HG03460 (cell line): ENCODE measurements at regions not wholly inside any gene's neighbourhood (a gene's known extent, or its start where the extent isn't known, plus 50 kb on each side); places are given as distances from the start of the nearest gene placed in this dataset.
"Not testable (repeated sequence)": the region's sequence is repeated elsewhere in the genome, so short reads cannot be mapped to it uniquely, and the experiment has no call there.

Source experiments
- ATAC-seq: cut with Tn5 transposase; IDR thresholded peaks from one replicate; pipeline ENCODE4 v1.9.1; 2021; ENCODE audit not compliant: unreplicated experiment

DNA sequence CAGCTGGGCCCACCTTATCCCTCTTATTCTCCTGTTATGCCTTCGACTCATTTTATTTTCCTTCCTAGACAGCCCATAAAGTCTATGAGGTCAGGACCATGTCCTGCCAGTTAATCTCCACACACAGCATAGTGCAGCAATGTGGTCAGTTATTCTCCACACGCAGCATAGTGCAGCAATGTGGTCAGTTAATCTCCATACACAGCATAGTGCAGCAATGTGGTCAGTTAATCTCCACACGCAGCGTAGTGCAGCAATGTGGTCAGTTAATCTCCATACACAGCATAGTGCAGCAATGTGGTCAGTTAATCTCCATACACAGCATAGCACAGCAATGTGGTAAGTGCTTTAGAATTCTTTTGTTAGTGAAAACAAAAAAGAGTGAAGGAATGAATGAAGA, 77.8 kb downstream of the TEX36 start:
- ATAC-seq = no peak

DNA sequence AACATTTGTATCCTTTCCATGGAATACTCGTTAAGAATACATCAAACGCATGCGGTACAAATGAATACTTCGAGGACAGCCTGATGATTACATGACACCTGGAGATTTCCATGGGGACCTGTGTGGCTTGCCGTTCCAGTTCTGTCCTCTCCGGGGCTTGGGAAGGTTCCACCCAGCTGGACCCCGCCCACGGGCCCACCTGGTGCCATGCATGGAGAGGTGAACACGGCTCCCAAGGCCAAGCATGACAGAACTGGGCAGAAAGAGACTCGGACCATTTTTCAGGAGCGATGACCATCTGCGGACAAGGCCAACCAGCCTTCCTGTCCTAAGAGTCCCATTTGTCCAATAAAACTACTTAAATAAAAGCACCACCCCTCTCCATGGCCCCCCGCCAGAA, 80.1 kb downstream of the TEX36 start:
- no peak for ATAC-seq

DNA sequence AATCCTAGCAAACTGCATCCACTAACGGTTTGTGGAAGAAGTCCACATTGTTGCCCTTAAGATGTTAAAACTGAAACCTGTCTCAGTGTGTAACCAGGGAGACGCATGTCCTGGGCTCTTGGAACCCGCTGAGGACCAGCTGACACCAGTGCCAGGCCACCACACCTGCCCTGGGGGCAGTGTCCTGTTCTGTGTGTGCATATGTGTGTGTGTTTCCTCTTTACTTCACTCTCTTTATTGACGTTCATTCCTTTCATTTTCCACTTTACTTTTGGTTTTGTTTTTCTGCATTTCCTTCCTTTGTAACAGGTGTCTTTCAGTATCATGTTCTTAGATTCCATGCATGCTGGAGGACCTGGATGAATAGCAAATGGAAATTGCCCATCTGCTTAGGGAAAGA, 83.8 kb downstream of the TEX36 start:
- ATAC-seq = no peak

DNA sequence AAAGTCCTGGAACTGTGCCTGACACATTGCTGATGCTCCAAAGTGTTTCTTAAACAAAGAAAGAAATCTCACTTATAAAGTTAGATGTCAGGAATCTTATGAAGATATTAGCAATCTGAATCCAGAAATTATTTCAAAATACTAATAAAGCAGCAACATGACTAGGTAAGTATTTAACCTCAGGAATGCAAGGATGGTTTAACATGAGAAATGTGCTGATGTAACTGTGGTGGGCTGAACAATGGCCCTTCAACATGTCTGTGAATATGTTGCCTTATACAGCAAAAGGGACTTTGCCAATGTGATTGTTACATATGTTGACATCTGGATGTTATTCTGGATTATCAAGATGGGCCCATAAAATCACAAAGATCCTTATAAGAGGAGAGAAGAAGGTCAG, 87.1 kb downstream of the TEX36 start:
- ATAC-seq = no peak

DNA sequence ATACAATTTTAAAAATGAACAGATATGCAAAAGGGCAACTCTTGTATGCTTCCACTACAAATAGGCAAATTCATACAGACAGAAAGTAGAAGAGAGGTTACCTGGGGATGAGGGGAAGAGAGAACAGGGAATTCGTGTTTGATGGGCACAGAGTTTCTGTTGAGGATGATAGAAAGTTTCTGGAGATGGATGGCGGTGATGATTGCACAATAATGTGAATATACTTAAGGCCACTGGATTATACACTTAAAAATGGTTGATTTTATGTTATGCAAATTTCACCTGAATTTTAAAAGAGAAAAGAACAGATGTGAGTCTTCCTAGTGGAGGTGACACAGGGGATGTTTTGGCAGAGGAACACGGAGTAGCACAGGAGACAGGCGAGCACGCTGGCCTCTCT, 89.3 kb downstream of the TEX36 start:
- no peak for ATAC-seq

DNA sequence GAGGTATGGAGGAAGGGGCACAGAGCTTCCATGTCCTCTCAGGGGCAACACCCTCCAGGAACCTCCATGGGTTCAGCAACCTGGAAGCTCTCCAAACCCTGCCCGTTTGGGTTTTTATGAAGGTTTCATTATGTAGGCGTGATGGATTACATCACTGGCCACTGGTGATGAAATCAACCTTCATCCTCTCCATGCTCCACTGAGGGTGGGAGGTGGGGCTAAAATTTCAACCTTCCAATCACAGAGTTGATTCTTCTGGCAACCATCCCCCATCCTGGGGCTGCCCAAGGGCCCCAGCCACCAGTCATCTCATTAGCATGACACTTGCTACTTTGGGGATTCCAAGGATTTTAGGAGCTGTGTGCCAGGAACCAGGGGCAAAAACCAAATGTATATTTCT, 90.1 kb downstream of the TEX36 start:
- no peak for ATAC-seq

DNA sequence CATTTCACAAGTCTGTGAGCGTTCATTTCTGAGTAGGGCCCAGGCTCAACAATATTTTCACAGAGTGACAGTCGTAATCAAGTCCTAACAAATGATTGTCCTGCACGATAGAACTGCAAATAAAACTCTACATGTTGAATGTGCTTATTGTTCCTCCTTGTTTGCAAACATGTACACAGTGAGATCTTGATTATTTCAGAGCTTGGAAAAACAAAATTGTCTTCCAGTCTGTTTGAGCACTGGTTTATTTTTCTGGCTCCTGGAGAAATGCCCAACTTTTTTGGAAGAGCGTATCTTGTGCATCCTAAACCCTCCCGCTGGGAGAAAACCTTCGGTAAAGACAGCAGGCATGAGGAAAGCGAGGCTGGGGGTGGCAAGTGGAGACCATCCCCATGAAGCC, 91.1 kb downstream of the TEX36 start:
- no peak for ATAC-seq

DNA sequence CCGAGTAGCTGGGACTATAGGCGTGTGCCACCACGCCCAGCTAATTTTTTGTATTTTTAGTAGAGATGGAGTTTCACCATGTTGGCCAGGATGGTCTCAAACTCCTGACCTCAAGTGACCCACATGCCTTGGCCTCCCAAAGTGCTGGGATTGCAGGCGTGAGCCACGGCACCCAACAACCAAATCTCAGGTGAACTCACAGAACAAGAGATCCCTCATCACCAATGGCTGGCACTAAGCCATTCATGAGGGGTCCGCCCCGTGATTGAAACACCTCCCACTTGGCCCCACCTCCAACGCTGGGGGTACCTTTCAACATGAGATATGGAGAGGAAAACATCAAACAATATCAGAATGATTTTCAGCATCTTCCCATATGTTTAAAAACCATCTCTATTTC, 94.2 kb downstream of the TEX36 start:
- ATAC-seq = not testable (repeated sequence)

DNA sequence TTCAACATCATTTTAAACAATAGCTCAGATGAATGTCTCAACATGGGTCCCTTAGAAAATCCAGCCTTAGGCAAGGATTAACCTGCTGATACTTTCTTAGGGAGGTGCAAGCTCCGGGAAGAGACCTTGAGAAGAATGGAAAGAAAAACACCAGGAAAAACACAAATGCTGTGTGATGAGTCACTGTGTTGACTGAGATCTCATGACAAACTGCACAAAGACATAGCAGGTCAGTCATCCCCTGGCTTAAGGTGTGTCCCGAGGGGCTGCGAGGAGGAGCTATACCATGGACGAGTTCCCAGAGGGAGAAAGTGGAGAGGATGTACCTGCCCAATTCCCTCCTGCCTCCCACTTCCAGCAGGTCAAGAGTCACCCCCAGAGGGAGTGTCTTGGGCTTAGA, 98.0 kb downstream of the TEX36 start:
- ATAC-seq = no peak

DNA sequence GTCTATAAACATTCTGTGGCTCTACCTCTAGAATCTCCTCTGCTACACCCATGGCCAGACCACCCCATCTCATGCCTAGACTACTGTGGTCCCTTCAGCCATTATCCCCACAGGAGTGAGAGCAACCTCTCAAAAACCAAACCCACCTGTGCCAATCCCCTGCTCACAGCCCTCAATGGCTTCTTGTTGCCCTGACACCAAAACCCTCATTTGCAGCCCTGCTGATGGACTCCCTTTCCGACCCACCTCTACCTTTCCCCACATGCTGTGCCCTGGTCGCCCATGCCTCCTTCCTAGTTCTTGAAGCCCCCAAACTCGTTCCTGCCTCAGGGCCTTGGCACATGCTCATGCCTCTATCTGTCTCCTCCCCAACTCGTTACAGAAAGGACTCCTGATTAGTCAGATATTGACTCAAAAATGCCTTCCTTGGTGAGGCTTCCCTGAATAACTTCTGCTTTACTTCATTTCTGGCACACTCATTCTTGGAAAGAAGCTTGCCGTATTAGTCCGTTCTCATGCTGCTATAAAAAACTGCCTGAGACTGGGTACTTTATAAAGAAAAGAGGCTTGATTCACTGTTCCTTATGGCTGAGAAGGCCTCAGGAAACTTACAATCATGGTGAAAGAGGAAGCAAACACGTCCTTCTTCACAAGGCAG, 104.2 kb downstream of the TEX36 start:
- ATAC-seq = no peak

DNA sequence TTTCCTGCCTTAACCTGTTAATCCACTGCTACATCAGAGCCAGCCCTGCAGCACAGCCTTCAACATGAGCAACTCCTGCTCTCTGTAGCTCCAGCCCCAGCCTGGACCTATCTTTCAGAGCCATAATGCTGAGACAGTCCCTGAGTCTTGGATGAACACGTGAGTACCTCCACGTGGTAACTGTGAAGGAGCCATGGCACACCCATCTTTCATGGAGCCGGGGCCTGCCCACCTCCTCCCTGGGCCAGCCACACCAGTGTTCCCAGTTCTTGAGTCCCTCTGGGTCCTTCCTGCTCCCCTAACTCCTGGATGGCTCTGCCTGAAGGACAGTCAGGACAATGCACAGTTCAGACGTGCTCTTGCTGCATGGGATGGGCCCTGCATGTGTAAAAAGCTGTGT, 107.1 kb downstream of the TEX36 start:
- ATAC-seq = no peak

DNA sequence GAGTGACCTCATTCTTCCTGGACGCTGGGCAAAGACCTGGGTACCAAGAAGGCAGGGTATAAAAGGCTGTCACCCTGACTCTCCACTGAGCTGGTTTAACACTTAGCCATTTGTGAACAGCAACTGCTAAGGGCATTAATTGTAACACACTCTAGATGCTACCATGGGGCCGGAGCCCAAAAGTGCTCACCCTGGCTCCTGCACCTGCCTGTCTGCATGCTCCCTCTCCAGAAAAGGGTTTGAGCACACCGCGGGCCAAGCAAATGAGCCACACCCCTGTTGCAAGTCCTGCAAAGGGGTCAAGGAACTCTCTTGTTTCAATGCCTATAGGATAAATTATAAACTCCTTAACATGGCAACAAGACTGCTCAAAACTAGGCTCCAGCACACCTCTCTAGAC, 114.8 kb downstream of the TEX36 start:
- ATAC-seq = no peak

DNA sequence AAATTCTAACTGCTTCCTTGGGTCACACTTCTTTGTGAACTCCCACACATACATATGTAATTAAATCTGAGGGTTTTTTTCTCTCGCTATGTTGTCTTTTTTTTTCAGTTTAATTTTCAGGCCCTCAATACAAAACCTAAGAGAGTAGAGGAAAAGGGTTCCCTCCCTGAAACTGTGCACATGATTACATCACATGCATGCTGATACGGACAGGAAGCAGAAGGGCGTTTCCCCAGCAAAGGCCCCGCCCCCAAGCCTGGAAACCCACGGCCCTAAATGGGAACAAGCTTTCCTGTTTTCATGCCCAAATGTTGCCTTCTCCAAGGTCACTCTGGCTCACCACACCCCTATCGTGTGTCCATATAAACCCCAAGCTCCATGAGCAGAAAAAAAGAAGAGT, 115.4 kb downstream of the TEX36 start:
- no peak for ATAC-seq

DNA sequence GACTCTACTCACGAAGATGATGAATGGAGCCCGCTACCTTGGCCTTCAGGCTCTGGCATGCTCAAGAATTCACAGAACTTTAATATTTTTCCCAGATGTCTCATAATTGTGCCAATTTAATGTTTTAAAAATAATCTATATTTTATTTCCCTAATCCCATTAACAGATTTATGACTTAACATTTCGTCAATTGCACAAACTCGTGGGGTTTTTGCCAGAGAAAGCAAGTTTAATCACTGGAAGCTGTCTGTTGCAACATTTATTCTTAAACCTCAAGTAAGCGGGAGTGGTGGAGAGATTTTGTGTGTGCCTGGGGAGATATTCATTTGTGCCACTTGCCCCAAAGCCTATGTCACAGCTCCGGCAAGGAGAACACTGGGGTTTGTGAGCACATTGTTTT, 117.9 kb downstream of the TEX36 start:
- ATAC-seq = no peak

DNA sequence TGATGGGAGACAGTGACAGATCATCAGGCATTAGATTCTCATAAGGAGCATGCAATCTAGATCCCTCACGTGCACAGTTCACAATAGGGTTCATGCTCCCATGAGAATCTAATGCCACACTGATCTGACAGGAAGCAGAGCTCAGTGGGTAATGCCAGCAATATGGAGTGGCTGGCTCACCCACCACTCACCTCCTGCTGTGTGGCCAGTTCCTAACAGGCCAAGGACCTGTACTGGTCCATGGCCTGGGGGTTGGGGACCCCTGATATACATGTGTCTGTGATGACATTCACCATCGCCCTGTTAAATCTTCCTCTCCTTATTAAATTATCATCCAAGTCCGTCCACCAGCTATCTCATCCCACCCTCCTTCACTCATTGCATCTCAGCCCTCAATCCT, 118.4 kb downstream of the TEX36 start:
- ATAC-seq = no peak

DNA sequence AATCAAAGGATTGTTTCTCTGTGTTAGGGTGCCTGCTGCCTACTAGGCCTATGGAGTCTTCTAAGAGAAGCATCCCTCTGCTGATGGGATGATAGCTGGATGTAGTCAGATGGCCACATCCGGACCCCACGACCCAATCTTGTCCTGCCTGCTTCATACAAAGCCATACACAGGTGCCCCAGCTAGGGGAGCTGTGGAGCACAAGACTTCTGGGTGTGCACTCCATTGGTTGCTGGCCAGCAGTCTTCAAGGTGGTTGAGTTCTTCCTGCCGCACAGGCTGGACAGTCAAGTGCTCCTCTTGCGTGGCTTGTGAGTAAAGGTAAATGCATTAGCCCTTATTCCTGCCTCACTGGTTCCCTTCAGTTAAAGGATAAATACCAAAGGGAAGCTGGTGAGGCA, 120.2 kb downstream of the TEX36 start:
- no peak for ATAC-seq

DNA sequence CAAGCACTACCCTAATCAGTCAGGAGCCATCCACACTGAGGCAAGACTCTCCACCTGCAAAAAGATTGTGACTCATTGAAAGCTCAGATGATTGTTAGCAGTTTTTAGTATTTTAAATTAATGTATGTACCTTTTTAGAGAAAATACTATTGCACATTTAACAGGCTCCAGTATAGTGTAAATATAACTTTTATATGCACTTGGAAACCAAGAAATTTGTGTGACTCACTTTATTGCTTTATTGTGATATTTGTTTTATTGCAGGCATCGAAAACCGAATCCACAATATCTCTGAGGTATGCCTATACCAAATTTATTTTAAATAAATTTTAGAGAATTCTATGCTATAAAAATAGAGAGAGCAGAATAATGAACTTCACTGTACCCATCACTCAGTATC, 122.0 kb downstream of the TEX36 start:
- ATAC-seq = no peak

DNA sequence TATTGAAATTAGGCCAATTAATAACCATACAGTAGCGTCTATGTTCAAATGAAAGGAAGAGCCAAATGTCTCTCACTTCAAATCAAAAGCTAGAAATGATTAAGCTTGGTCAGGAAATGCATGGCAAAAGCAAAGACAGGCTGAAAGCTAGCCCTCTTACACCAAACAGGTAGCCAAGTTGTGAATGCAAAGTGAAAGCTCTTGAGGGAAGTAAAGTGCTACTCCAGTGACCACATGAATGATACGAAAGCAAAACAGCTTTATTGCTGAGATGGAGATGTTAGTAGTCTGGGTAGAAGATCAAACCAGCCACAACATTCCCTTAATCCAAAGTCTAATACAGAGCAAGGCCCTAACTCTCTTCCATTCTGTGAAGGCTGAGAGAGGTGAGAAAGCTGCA, 123.8 kb downstream of the TEX36 start:
- peak; percentile 98 for ATAC-seq

DNA sequence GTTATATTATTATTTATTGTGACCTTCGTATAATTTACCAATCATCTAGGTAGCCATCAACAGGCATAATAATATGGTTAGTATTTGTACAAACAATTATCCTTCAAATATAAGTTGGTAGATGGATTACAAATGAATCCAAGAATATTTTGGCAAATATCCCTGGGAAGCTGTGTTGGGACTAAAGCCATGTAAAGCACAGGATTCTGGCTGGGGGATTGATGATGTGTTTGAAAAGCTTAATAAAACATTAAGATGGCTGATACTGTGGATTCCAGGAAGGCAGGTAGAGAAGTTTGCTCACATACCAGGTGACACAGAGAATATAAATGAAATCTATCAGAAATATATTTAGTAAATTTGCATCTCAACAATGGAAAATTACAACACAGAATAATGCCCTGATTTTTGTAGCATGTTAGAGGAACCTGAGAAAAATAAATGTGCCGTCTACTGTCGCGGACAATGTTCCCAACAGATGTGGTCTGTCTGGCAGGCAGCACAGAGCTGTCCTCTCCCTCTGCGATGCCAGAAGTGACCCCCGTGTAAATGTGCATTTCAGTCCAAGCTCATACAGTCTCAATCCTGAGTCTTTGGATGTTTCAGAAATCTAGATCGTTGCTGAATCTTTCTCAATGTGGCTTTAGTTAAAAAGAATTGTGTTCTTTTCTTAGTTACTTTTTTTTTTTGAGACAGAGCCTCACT, 125.0 kb downstream of the TEX36 start:
- ATAC-seq = no peak

DNA sequence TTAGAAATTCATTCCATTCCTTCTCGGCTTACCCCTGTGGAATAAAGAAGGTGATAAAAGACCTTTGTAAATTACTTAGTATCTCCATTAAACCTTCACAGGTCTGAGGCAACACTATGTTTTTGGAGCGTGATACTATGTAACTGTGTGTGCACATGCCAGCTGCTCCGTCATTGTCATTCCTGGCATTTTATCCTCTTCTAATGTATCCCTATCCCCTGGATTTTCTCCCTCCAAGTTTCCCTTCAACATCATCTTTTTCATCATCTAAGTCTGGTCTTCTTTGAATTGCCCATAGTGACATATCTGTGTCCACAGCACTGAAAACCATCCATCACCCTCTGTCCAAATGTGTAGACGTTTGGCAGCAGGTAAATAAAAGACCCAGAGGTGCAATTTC, 125.7 kb downstream of the TEX36 start:
- ATAC-seq = no peak

DNA sequence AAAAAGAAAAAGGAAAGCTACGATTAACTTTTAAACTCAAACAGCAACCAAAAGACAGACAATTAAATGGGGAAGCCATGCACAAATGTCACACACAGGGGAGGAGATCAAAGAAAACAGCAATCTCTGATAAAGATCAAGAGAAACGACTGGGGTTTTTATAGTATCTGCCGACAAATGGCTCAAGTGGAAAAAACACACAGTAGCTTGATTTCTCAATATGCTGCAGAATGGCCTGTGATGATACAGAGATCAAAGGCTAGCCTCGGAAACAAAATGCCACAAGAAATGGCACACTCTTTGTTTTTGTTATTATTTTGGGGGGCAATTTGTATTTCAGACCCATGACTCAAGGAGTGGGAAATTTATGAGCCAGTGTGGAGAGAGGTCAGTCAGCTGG, 126.1 kb downstream of the TEX36 start:
- no peak for ATAC-seq

DNA sequence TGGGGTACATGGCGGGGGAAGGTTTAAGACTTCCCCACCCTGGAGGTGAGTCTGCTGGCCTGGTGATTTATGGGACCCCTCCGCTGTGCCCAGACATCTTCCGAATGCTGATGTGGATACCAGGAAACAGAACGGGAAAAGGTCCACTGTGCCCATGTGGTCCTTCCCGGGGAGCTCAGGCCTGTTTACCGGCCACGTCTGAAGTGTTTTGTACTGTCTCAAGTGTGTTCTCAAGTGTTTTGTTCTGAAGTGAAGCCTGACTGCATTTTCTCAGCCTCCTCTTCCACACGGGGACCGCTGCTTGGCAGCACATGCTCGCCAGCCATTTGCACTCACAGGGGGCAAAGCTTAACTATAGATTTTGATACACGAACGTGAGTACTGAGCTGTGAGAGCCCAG, 127.2 kb downstream of the TEX36 start:
- ATAC-seq = no peak

DNA sequence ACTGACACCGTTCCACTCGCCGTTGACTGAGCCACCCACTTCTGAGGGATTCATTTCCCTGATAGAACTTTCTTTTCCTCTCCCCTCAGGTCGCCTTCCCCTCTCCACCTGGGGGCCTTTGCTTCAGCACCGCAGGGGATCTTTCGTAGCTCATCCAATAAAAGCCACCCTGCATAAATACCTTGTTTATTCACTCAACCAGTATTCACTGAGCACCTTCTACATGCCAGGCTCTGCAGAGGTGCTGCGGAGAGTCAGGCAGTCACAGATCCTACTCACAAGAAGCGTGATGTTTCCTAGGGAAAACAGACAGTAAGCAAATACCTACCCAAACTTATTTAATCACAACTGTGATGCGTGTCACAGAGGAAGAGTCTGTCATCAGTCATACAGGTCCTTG, 127.7 kb downstream of the TEX36 start:
- ATAC-seq = no peak
